Right atrium auricular region (tissue), 2 donors: ENCODE measurements at regions not wholly inside any gene's neighbourhood (a gene's known extent, or its start where the extent isn't known, plus 50 kb on each side); places are given as distances from the start of the nearest gene placed in this dataset.

Experiments
- DNase-seq: peaks from one replicate; pipeline ENCODE4 v3.0.0-alpha.2; 2019; ENCODE audit warnings: low spot score
- H3K27ac ChIP-seq, 2 donors: fragments of 200-600 bp; sonication (generic); 1 replicate in 1 of 2; 2 replicates in 1 of 2; pipeline ENCODE4 v1.5.1; 2016 to 2019
- H3K27me3 ChIP-seq, 2 donors: fragments of 200-600 bp; sonication (generic); one replicate each; pipeline versions ENCODE4 v1.5.1 to v1.6.0; 2017 to 2019
- H3K36me3 ChIP-seq: fragments of 200-600 bp; sonication (generic); one replicate; pipeline ENCODE4 v1.5.1; 2016
- H3K4me1 ChIP-seq, 2 donors: fragments of 200-600 bp; sonication (generic); one replicate each; pipeline versions ENCODE4 v1.5.1 to v1.6.0; 2017 to 2019
- H3K4me3 ChIP-seq, 2 donors: fragments of 200-600 bp; sonication (generic); 1 replicate in 1 of 2; 2 replicates in 1 of 2; pipeline ENCODE4 v1.5.1; 2017 to 2019; ENCODE audit warnings: mild to moderate bottlenecking in 1 of 2, moderate library complexity in 1 of 2
- H3K9me3 ChIP-seq, 2 donors: fragments of 200-600 bp; sonication (generic); one replicate each; pipeline ENCODE4 v1.5.1; 2019
- CTCF ChIP-seq, 2 donors: fragments of 200-600 bp; sonication (generic); IDR thresholded peaks; one replicate each; pipeline ENCODE4 v1.5.1; 2019; ENCODE audit warnings: antibody characterized with exemption in 2 of 2

GRCh38 chr6:91043751-91044150 is 456.9 kb upstream of the MAP3K7 start:
- Histone ChIP-seq H3K36me3 (no peaks in the 10 kb centered on the region), H3K27me3 (no peaks in the 10 kb centered on the region), H3K27ac (no peak overlapping the region), H3K4me3 (no peak overlapping the region), H3K9me3 (peaks cover 0 to 4% of the 10 kb centered on the region in 2 donors), H3K4me1 (no peaks in the 10 kb centered on the region)
- TF ChIP-seq CTCF (IDR thresholded peaks at IDR 0.05): no peak
- DNase-seq: no peak

GRCh38 chr6:91042656-91043055 is 455.8 kb upstream of the MAP3K7 start:
- no peak for TF ChIP-seq CTCF (IDR thresholded peaks at IDR 0.05)
- Histone ChIP-seq H3K9me3 (peaks cover 0 to 4% of the 10 kb centered on the region in 2 donors), H3K36me3 (no peaks in the 10 kb centered on the region), H3K4me3 (no peak overlapping the region), H3K27me3 (no peaks in the 10 kb centered on the region), H3K27ac (no peak overlapping the region), H3K4me1 (no peaks in the 10 kb centered on the region)
- no peak for DNase-seq

- Histone ChIP-seq H3K36me3 (no peaks in the 10 kb centered on the region), H3K9me3 (no peaks in the 10 kb centered on the region), H3K4me1 (no peaks in the 10 kb centered on the region), H3K4me3 (no peak overlapping the region), H3K27ac (no peak overlapping the region), H3K27me3 (no peaks in the 10 kb centered on the region)
- no peak for DNase-seq
- no peak for TF ChIP-seq CTCF (IDR thresholded peaks at IDR 0.05)
Measured at GRCh38 chr6:91033964-91034363, 447.1 kb upstream of the MAP3K7 start.

- DNase-seq: no peak
- H3K27ac ChIP-seq: no peak overlapping the region
- TF ChIP-seq CTCF (IDR thresholded peaks at IDR 0.05): no peak
- H3K4me3 ChIP-seq: no peak overlapping the region
- H3K9me3 ChIP-seq: no peaks in the 10 kb centered on the region
- H3K36me3 ChIP-seq: no peaks in the 10 kb centered on the region
- H3K27me3 ChIP-seq: no peaks in the 10 kb centered on the region
- no peaks in the 10 kb centered on the region for H3K4me1 ChIP-seq
Measured at GRCh38 chr6:91031581-91031980, 444.7 kb upstream of the MAP3K7 start.

- no peak overlapping the region for H3K27ac ChIP-seq
- no peak for DNase-seq
- no peaks in the 10 kb centered on the region for H3K9me3 ChIP-seq
- TF ChIP-seq CTCF (IDR thresholded peaks at IDR 0.05): no peak
- H3K27me3 ChIP-seq: no peaks in the 10 kb centered on the region
- no peaks in the 10 kb centered on the region for H3K4me1 ChIP-seq
- H3K36me3 ChIP-seq: no peaks in the 10 kb centered on the region
- H3K4me3 ChIP-seq: no peak overlapping the region
Measured at GRCh38 chr6:91029211-91029610, 442.3 kb upstream of the MAP3K7 start.

- no peak overlapping the region for H3K4me3 ChIP-seq
- H3K27ac ChIP-seq: no peak overlapping the region
- no peaks in the 10 kb centered on the region for H3K4me1 ChIP-seq
- H3K27me3 ChIP-seq: no peaks in the 10 kb centered on the region
- TF ChIP-seq CTCF (IDR thresholded peaks at IDR 0.05): no peak
- H3K9me3 ChIP-seq: no peaks in the 10 kb centered on the region
- no peak for DNase-seq
- H3K36me3 ChIP-seq: no peaks in the 10 kb centered on the region
Measured at GRCh38 chr6:91023529-91023928, 436.7 kb upstream of the MAP3K7 start.
